HG03108 (cell line): ENCODE measurements at regions not wholly inside any gene's neighbourhood (a gene's known extent, or its start where the extent isn't known, plus 50 kb on each side); places are given as distances from the start of the nearest gene placed in this dataset.

Source experiments
- ATAC-seq: cut with Tn5 transposase; IDR thresholded peaks from one replicate; pipeline ENCODE4 v1.9.1; 2021; ENCODE audit warnings: moderate library complexity; ENCODE audit not compliant: unreplicated experiment

- no peak for ATAC-seq
These were observed 84.9 kb upstream of the NRIP1 start for GRCh38 chr21:15149600-15150224.

GRCh38 chr21:15151385-15152103, 86.7 kb upstream of the NRIP1 start:
- ATAC-seq, result no peak

- ATAC-seq, result no peak
These were observed 87.8 kb upstream of the NRIP1 start for GRCh38 chr21:15152591-15152990.

- no peak for ATAC-seq
These were observed 94.7 kb upstream of the NRIP1 start for GRCh38 chr21:15159382-15160020.

GRCh38 chr21:15160136-15160535, 95.3 kb upstream of the NRIP1 start:
- ATAC-seq, result no peak

- ATAC-seq, result no peak
These were observed 98.1 kb upstream of the NRIP1 start for GRCh38 chr21:15162921-15163320.

- no peak for ATAC-seq
These were observed 99.5 kb upstream of the NRIP1 start for GRCh38 chr21:15164273-15164672.

- no peak for ATAC-seq
These were observed 100.0 kb upstream of the NRIP1 start for GRCh38 chr21:15164678-15165303.

- no peak for ATAC-seq
These were observed 105.8 kb upstream of the NRIP1 start for GRCh38 chr21:15170614-15171013.

- ATAC-seq, result no peak
These were observed 106.7 kb upstream of the NRIP1 start for GRCh38 chr21:15171546-15171945.

GRCh38 chr21:15172963-15173362, 108.2 kb upstream of the NRIP1 start:
- no peak for ATAC-seq

GRCh38 chr21:15174923-15175322, 110.1 kb upstream of the NRIP1 start:
- ATAC-seq, result no peak

- no peak for ATAC-seq
These were observed 117.9 kb upstream of the NRIP1 start for GRCh38 chr21:15182731-15183130.

- no peak for ATAC-seq
These were observed 119.0 kb upstream of the NRIP1 start for GRCh38 chr21:15183813-15184257.

GRCh38 chr21:15190412-15190811, 125.6 kb upstream of the NRIP1 start:
- ATAC-seq, result no peak

GRCh38 chr21:15190837-15191236, 126.0 kb upstream of the NRIP1 start:
- no peak for ATAC-seq

GRCh38 chr21:15191342-15191741, 126.5 kb upstream of the NRIP1 start:
- ATAC-seq, result no peak

GRCh38 chr21:15192243-15192642, 127.4 kb upstream of the NRIP1 start:
- ATAC-seq, result no peak

GRCh38 chr21:15193937-15194336, 129.1 kb upstream of the NRIP1 start:
- no peak for ATAC-seq

- no peak for ATAC-seq
These were observed 130.3 kb upstream of the NRIP1 start for GRCh38 chr21:15195104-15195503.

- no peak for ATAC-seq
These were observed 131.0 kb upstream of the NRIP1 start for GRCh38 chr21:15195768-15196167.

GRCh38 chr21:15197696-15198095, 132.9 kb upstream of the NRIP1 start:
- no peak for ATAC-seq
